Stimulated activated CD4-positive, alpha-beta T cell treated with anti-CD3 and anti-CD28 coated beads, Interleukin-15, amount 100 ng/mL, for 48 hours (primary cell): ENCODE measurements at regions not wholly inside any gene's neighbourhood (a gene's known extent, or its start where the extent isn't known, plus 50 kb on each side); places are given as distances from the start of the nearest gene placed in this dataset.

ENCODE experiments used
- DNase-seq, 2 donors: peaks; one replicate each; pipeline ENCODE4 v3.0.0-alpha.2; 2020; ENCODE audit warnings: low read depth in 2 of 2

DNA sequence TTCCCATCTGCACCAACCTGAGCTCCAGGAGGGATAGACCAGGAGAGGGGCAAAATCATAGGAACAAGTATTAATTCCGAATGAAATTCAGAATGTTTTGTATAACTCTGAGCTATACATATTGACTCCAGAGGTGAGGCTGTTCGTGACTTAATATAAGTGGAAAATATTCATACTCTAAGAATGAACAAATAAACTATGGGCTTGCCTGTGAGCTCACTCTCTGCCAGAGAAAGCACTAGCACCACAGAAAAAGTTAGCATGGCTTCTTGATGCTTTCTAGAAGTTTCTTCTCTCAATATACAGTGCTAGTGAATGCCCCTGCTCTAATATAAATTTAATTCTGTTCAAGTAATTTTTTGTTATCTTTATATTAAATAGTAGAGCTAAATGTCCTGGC lies 1536.4 kb upstream of the FLRT2 start:
- no peak for DNase-seq

DNA sequence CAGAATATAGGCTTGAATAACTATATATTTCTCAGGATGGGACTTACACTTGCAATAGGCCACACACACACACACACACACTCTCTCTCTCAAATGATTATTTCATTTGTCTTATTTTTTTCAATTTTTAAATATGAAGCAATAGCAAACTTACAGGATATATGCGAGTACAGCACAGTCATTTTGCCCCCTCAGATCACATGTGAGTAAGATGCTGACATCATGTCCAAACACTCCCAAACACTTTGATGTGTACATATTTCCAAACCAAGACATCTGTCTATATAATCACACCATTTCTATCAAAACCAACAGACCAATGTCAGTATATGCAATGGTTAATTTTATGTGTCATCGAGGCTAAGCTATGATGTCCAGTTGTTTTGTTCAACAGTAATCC lies 1535.9 kb upstream of the FLRT2 start:
- DNase-seq = no peak

DNA sequence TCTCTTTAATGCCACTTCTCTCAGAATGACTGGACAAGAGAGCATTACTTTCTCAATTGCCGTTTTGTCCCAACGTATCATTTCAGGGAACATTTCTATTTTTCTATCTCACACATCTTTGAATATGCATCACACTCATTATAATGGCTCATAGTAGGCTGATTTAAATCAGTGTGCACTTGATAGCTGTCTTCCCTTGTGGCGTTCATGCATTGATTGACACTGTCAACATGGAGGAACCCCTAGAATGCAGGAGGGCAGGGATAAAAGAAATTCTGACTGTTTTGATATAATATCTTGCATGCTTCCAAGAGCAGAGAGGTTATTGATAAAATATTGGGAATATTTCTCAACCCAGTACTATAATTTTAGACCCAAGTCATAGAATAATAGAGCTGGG lies 1528.9 kb upstream of the FLRT2 start:
- no peak for DNase-seq

DNA sequence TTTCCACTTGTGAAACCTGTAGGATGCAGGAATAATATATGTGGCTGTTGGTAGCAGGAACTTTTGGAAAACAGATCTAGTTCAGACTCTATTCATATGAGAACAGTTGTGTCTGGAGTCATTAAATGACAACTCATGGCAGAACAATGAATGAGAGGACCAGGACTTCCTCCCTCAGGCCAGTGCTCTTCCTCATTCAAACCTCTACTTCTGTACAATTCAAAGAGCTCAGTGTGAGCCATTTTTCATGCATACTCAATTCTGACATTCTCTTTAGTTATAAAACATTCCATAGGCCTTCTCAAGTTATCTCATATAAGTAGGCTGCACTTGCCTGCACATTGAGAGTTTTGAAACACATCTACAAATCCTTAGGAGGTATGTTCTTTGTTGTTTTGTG lies 1526.6 kb upstream of the FLRT2 start:
- DNase-seq = no peak

DNA sequence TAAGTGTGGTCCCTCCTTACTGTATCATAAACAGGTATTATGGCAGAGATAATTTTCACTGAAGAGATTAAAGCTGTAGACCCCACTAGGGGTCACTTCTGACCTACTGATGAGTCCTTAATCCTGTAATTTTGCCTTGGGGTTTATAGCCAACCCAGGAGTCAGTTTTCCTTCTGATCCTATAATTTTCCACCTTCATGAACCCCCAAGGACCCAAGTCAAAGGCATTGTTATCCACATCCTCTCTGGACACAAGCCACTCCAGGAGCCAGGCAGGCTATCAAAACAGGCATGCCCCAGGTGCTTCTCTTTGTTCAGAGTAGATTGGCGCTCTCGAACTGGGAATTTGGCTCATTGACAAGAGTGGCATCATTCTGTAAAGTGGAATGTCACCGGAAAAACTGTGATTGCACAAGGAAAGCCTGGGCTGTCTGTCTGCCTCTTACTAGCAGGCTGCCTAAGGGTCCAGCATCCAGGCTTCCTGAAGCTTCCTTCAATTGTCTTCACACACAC lies 1523.2 kb upstream of the FLRT2 start:
- DNase-seq = no peak

DNA sequence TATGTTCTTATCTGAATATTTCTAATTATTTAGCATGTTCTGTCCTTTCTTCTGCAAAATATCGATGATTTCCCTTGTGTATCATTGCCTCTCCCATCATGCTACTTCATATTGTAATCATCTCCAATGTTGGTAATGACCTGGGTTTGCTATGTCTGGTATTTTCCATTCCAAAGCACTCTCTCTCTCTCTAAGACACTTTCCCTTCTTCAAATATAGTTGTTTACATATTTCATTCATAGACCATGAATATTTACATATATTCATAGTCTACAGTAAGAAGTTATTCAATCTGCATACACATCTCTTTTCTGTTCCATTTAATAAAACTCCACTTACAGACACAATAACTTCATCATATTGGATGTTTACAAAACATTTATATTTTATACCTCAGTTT lies 1516.5 kb upstream of the FLRT2 start:
- no peak for DNase-seq

DNA sequence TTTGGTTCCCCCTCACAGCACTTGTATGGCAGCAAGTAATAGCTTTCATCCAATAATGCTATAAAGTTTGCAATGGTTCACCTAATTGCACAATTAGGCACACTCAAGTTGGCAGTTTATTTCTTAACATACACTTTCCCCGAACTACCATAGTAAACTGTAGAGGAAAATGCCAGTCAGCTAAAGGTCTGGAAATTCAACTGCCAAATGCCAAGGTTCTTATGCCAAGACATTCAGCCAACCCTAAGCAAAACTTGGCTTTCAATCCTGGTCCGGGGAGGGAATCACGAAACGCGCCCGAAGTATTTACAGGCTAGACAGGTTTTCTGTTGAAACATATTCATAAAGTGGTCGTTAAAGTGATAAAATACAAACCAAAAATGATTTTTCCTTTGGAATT lies 1512.4 kb upstream of the FLRT2 start:
- DNase-seq = no peak

DNA sequence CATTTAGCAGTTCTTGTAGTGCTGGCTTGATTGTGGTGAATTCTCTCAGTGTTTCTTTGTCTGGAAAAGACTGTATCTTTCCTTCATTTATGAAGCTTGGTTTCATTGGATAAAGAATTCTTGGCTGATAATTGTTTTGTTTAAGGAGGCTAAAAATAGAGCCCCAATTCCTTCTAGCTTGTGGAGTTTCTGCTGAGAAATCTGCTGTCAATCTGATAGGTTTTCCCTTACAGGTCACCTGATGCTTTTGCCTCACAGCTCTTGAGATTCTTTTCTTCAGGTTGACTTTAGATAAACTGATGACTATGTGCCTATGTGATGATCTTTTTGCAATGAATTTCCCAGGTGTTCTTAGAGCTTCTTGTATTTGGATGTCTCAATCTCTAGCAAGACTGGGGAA lies 1508.5 kb upstream of the FLRT2 start:
- DNase-seq = no peak

DNA sequence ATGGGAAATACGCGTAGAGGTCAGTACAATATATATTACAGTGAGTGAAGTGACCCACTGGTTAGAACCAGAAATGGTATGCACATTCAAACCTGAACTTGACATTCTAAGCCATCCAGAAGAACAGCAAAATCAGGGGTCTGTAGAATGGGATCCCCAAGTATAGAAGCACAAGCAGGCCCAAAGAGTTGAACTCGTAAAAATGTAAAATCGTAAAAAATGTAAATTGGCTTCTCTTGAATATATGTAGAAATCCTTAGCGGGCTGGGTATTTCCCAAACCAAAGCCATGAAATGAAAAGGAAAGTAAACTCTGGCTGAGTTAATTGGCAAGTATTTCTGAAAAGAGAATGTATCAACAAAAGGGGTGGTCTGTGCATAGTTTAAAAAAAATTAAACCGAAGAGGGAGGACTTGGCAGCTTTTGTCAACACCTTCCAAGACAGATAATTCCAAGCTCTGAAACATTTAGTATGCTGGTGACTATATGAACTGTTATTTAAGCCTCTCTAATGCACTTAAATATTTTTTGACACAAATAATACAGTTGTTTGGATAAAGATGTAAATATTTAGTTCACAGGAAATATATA lies 1505.6 kb upstream of the FLRT2 start:
- DNase-seq = no peak

DNA sequence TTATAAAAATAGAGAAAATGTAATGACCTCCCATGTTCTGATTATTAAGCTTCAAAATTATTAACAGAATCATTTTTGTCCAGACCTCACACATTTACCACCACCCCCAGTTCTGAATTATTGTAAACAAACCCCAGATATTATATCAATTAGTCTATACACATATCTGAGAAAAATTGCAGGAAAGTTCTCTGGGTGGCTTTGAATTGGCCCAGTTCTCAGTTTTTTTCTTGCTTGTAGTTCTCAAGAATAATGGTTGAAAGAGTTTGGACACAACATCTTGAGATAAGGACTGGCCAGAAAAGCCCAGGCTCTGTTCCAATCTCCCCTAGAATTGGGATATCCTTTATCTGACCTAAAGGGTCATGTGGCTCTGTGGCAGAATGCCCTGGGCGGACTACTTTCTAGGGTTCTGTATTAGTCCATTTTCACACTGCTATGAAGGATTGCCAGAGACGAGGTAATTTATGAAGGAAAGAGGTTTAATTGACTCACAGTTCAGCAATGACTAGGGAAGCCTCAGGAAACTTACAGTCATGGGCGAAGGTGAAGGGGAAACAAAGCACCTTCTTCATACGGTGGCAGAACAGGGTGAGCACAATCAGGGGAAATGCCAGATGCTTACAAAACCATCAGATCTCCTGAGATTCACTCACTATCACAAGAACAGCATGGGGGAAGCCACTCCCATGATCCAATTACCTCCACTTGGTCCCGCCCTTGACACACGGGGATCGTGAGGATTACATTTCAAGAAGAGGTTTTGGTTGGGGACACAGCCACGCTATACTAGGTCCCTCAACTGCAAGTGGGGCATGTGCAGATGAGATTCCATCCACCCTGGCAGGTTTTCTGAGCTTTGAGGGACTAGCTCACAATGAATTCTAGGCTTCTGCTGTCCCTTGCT lies 1504.6 kb upstream of the FLRT2 start:
- DNase-seq = no peak

DNA sequence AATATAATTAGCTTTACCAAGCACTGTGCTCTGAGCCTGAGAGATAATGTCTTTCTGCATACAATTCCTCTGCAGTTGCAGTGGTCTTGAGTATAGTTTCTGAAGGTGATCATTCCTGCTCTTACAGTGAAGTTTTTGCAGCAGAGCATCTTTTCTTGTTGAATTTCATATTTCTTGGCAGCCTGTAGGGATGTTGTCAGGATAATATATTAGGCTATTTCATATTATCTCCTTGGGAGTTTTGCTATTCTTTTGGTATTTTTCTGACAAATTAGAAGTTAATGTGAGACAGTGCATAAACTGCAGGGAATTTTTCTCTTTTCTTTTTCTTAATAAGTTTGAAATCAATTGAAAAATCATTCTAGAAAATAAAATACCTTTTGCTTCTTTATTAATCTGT lies 1502.6 kb upstream of the FLRT2 start:
- no peak for DNase-seq

DNA sequence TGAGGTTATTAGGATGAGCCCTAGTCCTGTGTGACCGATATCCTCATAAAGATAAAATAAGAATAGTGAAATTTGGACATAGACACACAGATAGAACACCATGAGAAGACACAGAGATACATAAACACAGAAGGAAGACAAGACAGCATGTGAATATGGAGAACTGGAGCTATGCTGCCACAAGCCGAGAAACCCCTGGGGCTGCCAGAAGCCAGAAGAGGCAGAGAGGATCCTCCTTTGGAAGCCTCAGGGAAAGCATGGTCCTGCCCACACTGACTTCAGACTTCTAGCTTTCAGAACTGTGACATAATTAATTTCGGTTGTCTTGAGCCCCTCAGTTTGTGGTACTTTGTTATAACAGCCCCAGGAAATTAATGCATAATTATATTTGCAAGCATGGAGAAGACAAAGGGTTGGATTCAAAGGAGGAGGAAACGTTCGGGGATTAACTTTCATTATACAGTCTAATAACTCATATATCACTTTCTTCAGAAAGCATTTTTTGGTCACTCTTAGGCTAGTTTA lies 1501.8 kb upstream of the FLRT2 start:
- no peak for DNase-seq

DNA sequence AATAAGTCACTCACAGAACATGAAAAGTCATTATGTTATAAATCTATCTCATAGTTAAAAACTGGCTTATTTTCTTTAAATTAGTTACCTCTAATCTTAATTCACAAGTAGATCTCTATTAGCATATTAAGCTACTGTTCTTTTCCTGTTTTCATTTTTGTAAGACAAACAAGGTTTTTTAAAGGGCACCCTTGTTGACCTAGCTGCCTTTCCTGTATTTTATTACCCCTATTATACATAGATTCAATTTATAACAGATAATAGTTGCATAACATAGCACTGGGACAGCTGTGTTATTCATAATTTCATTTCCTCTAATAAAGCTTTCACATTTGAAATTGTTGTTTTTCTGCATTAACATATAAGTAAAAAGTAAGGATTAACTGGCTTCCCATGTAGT lies 1500.7 kb upstream of the FLRT2 start:
- DNase-seq = no peak

DNA sequence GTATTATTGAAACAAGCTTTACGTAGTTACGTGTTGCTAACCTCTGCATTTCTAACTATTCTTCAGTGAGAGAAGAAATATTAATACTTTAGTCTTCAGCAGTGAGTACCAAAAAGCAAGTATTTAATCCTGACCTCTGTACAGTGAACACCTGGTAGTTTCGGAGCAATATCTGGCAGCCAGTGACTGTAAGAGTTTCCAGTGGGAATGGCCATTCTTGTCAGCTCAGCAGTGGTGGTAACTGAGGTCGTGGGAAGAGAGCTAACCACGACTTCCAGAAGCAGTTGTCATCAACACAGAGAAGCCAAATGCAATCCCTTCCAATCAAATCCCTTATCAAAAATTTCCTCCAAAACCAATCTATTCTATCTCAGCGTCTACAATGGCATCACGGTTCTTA lies 1500.2 kb upstream of the FLRT2 start:
- no peak for DNase-seq

DNA sequence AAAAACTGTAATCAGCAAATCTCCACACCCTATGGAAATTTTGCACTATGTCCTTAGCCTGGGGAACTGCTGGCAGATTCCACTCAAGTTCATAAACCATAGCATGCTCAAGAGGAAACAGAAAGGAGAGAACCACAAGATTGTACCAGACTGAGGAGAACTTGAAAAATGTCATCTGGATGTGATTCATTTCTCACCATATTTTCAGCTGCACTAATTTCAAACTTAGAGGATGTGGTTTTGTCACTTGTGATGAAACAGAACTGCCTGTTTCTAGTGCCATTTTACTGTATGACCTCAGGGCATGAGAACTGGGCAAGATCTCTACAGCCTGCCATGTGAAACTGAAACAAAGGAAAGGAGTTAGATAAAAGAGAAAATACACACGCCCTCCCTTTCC lies 1493.1 kb upstream of the FLRT2 start:
- DNase-seq = no peak

DNA sequence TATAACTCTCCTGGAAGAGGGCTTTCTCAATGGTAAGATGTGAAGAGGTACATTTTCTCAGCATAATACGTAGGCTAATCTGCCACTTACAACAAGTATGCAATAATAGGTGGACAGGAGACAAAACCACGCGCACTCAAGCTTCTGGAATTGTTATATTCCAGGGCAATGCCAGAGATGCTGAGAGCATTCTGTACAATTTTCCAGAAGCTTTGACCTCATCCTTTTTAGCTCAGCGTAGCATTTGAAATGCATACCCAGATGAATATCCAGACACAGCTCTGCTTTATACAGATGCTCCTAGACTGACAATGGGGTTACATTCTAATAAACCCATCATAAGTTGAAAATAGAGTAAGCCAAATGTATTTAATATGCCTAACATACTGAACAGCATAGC lies 1492.4 kb upstream of the FLRT2 start:
- DNase-seq = no peak

DNA sequence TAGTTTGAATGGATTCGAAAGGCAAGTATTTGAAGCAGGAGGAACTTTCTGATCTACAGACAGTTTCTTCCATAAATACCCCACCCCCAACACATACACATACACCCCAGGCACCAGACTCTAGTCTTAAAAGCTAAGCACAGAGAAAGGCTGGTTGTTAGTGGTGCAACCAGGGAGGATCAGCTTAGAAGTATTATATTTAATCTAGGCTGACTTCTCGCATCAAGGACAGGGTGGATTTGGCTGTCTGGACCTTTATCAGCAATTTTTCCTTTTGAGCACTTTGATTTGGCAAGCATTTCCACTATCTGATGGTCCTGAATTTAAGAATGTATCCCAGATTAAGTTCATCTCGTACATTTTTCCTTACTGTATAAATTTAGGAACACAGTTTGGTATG lies 1489.8 kb upstream of the FLRT2 start:
- no peak for DNase-seq

DNA sequence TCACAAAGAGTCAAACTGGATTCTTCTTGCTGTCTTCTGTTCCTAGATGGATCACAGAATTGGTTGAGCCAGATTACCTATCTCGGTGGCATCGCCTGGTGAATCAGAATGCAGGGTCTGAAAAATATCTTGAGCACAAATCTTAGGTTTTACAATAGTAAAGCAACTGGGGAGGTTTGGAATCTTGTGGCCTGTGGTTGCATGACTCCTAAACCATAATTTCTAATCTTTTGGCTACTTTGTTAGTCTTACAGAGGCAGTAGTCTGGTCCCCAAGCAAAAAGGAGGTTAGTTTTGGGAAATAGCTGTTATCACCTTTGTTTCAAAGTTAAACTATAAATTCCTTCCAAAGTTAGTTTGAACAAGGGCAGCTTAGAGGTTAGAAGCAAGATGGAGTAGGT lies 1488.5 kb upstream of the FLRT2 start:
- no peak for DNase-seq

DNA sequence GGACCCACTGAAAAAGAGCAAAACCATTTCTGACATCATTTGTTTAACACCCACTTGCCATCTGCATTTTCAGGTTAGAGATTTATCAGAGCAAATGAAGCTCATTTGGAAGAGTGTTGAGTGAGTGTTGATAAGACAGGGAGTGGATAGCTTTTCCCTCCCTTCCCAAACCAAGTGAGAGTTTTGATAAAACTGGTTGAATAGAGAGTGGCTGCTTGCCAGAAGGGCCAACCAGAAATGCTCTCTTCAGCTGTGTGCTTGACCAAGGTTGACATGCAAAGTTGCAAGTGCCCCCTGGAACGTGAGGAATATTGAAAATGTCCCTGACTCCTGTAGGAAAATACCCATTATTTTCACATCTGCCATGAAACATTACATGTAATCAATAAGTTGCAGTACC lies 1487.0 kb upstream of the FLRT2 start:
- no peak for DNase-seq

DNA sequence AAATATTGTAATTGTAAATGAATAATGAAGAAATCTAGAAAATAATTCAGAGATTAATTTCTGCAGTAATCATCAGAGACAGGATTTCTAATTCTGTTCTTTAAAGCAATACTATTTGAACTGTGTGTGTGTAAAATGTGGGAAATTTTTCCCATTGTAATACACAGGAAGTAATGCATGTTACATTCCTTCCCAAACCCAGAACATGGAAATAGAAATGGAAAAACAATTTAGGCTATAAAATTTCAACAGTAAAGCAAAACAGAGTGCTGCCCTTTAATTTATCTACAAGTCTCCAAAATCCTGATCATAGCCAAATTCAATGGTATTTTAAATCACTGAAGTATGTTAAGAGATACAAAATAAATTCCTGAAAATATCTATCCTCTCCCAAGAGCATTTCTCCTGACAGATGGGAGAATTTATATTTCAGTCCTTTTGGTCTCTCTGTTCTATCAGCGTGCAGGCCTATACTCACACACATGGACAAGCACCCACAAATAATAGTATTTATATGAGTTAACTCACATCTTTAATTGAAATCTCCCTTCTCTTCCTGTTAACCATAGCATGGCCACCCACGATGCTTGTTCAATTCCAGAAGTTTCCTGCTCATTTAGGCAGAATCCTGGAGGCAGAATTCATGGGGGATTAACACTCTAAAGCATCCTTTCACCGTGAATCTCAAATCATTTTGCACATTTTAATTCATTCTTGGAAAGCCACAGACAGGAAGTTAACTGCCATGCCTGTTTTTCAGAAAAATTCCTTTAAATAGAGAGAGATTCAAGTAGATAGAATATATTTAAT lies 1465.4 kb upstream of the FLRT2 start:
- no peak for DNase-seq

DNA sequence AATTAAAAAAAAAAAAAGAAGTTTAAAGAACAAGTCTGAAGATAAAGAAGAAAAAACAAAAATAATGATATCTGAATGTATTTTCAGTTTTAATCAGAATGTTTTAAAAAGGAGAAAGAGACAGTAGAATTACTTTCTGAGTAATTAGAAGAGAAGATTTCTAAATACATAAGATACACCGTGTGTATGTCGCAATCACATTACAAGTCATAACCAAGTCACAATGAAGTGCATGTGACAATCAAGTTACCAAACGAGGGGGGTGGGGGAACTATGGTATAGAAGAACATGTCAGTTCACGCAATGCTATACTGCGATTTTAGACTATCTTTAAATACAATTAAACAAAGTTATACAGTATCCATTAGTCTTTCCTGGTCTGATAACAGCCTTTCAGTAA lies 1464.1 kb upstream of the FLRT2 start:
- DNase-seq = no peak

DNA sequence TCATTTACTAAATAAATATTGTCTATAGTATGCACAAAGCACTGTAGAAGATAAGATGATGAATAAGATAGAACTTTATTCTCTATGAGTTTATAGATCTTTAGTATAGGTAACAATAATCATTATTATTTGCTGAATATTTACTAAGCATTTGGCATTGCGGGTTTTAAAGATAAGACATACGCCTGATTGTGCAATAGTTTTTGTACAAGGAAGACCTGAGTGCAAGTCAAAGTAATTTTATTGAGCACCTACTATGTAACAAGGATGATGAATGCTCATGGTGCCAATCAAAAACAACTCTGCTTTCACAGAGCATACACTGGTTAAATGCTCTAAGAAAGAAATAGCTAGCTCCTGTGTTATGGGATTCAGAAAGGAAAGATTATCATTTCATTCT lies 1461.7 kb upstream of the FLRT2 start:
- DNase-seq = no peak
